ENCODE measurements at regions not wholly inside any gene's neighbourhood (a gene's known extent, or its start where the extent isn't known, plus 50 kb on each side); places are given as distances from the start of the nearest gene placed in this dataset.
"Not testable (repeated sequence)": the region's sequence is repeated elsewhere in the genome, so short reads cannot be mapped to it uniquely, and the experiment has no call there.

GRCh38 chr6:112927641-112928320 lies 580.7 kb downstream of the RFPL4B start:
- no peak for DNase-seq (ENCODE audit: low spot score)

GRCh38 chr6:112929641-112930040 lies 582.5 kb downstream of the RFPL4B start:
- no peak for DNase-seq (ENCODE audit: low spot score)

DNA sequence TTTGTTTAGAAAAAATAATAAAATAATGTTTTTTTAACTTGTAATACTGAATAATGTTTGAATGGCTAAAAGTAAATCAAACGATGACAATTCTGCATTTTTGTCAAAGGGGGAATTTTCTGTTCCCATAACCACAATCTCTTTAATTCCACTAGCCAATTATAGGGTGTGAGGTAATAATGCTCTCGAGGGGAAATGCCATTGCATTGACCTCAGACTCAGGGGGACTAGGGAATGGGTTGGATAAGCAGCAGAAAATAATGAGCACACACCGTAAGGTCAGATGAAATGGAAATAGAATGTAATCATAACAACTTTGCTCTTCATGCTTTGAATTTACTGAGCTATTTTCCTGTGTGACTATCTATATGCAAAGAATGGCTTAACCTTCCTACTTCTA lies 584.7 kb downstream of the RFPL4B start:
- no peak for DNase-seq (ENCODE audit: low spot score)

DNA sequence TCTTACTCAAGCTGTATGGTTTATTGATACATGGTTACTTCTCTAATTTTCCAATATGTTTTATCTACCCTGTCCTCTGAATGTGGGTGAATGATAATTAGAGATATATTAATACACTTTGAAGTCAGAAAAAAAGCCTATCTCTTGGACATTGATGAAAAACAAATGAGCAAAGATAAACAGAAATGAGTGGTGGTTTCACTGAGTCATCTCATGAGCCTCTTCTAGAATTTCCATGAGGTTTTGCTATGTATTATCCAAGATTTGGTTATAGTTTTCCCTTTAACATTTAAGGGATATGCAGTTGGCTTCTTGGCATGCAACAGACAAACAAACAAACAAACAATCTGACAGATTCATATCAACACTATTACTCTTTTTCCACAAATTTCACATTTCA lies 586.8 kb downstream of the RFPL4B start:
- DNase-seq (ENCODE audit: low spot score), result no peak

DNA sequence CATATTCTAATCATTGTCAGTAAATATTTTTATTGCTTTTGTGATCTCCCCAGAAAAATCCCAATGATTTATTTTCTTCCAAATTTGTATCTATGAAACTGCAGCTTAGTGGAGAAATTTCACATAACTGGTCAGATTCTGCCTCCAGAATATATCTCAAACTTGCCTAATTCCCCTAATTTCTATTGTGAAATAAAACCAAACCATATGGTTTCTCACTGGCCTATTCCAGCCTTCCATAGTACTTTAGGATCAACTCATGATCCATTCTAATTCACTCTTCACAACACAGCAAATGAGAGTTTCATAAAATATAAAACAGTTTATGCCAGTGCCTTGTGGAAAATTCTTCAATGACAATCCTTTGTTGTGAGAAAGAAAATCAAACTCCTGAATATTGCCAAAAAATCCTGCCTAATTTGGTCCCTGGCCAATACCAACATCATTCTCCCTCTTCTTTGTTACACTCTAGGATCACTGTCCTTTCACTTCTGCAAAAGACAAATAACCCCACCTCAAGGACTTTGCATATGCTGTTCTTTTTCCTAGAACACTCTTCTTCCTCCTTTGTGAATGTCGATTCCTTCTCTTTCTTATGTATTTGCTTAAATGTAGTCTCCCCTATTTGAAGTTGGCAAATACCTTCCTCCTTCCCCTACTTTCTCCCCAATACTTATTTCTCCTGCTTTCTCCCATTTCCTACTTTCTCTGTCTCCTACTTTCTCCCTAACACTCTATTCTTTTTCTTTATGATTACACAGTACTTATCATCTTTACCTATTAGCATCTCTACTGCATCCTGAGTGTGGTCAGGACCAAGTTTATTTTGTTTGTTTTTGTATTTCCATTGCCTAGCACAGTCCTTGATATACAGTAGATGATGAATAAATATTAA lies 587.5 kb downstream of the RFPL4B start:
- DNase-seq (ENCODE audit: low spot score), result no peak

- no peak for DNase-seq (ENCODE audit: low spot score)
Observed at GRCh38 chr6:112935402-112936078, 588.4 kb downstream of the RFPL4B start.

GRCh38 chr6:112936079-112936472 lies 588.9 kb downstream of the RFPL4B start:
- no peak for DNase-seq (ENCODE audit: low spot score)

- no peak for DNase-seq (ENCODE audit: low spot score)
Observed at GRCh38 chr6:112936504-112936903, 589.4 kb downstream of the RFPL4B start.

DNA sequence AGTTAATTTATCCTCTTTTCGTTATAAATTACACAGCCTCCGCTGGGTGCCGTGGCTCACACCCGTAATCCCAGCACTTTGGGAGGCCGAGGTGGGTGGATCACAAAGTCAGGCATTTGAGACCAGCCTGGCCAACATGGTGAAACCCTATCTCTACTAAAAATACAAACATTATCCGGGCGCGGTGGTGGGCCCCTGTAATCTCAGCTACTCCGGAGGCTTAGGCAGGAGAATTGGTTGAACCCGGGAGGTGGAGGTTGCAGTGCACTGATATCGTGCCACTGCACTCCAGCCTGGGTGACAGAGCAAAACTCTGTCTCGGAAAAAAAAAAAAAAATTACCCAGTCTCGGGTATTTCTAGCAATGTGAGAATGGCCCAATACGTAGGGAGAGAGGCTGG lies 590.6 kb downstream of the RFPL4B start:
- DNase-seq (ENCODE audit: low spot score), result not testable (repeated sequence)

GRCh38 chr6:112938650-112939049 lies 591.5 kb downstream of the RFPL4B start:
- DNase-seq (ENCODE audit: low spot score), result no peak

- no peak for DNase-seq (ENCODE audit: low spot score)
Observed at GRCh38 chr6:112939563-112939962, 592.4 kb downstream of the RFPL4B start.

DNA sequence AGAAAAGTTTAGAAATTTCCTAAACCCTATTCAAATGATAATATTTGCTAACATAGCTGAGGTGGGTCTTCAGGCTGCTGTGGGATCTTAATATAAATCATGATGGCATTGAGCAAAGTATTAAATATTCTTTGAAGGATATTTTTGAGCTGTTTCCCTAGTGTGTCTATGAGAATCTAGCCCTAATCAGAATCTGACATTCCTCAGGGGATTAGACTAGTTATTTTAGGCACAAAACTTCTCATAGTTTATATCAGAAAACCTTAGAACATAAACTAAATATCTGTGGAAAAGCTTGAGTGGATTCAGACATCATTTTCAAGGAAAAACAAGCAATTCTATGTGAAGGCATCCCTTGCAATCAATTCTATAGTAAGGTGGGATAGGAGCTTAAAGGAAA lies 594.5 kb downstream of the RFPL4B start:
- DNase-seq (ENCODE audit: low spot score), result no peak

GRCh38 chr6:112946051-112946450 lies 598.9 kb downstream of the RFPL4B start:
- no peak for DNase-seq (ENCODE audit: low spot score)

- no peak for DNase-seq (ENCODE audit: low spot score)
Observed at GRCh38 chr6:112947507-112947906, 600.4 kb downstream of the RFPL4B start.

- DNase-seq (ENCODE audit: low spot score), result no peak
Observed at GRCh38 chr6:112951829-112952228, 604.7 kb downstream of the RFPL4B start.

- DNase-seq (ENCODE audit: low spot score), result not testable (repeated sequence)
Observed at GRCh38 chr6:112955743-112956142, 608.6 kb downstream of the RFPL4B start.

DNA sequence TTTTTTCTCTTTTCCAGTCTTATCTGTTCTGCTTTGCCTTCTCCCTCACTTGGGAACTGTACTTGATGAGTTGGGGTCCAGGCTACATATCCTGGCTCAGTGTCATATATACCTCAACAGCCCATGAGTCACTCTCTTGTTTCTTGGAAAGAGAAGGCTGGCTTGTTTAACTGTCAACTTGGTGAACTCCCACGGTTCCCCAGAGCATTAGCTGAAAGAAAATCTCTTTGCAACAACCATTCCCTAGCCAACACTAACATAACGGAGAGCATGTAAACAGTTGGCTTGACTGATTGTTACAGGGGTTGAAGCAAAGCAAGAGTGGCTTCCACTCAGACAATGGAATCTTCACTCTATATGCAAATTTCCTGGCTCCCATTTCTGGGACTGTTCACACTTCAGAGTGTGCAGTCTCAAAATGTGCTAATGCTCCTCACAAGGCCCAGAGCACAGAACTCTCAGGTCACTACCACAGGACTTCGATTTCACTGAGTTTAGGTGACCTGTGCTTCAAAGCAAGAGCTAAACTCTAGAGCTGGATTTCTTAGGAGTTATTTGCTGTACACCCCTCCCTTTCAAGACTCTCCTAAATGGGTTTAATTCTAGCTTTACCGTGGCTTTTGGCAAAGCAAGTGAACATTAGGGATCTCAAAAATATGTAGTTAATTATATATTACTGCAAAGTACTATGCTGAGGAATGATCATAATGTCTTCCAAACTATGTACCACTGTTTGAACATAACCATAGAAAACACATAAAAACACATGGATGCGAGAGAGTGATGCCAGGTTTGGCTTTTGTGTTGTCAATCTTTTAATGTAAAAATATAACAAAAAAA lies 609.8 kb downstream of the RFPL4B start:
- no peak for DNase-seq (ENCODE audit: low spot score)

DNA sequence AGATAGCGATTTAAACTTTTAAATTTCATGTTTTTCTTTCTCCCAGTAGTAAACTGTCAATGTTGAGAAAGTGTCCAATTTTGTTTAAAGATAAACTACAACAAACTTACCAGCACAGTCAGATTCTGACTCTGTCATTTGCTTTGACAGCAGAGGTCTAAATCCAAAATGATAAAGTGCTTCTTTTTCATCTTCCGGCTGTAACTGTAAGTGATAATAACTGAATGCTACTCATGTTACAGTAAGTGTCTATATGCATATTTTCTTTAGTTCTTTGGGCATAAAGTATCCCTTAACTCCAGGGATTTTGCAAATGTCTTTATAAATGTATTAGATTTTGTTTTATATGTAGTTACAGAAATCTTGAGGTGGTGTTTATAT lies 610.4 kb downstream of the RFPL4B start:
- no peak for DNase-seq (ENCODE audit: low spot score)

GRCh38 chr6:112960130-112960529 lies 613.0 kb downstream of the RFPL4B start:
- DNase-seq (ENCODE audit: low spot score), result not testable (repeated sequence)

DNA sequence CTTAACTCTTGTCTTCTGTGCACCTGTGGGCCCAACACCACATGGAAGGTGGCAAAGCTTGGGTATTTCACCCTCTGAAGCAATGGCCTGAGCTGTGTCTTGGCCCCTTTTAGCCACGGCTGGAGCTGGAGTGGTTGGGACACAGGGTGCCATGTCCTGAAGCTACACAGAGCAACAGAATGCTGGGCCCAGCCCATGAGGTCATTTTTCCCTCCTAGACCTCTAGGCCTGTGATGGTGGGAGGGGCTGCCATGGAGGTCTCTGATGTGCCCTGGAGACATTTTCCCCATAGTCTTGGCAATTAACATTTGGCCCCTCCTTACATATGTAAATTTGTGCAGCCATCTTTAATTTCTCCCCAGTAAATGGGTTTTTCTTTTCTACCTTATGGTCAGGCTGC lies 620.8 kb downstream of the RFPL4B start:
- DNase-seq (ENCODE audit: low spot score), result no peak

DNA sequence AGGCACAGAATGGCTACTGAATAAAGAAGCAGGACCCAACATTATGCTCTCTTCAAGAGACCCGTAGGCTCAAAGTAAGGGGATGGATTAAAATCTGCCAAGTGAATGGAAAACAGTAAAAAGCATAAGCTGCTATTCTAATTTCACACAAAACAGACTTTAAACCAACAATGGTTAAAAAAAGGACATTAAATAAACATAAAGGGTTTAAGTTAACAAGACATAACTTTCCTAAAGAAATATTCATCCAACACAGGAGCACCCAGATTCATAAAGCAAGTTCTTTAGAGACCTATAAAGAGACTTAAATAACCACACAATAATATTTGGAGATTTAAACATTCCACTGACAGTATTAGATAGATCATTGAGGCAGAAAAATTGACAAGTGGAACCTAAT lies 624.5 kb downstream of the RFPL4B start:
- no peak for DNase-seq (ENCODE audit: low spot score)

- DNase-seq (ENCODE audit: low spot score), result not testable (repeated sequence)
Observed at GRCh38 chr6:112974931-112975330, 627.8 kb downstream of the RFPL4B start.
